MM.1S (cell line): ENCODE measurements at regions not wholly inside any gene's neighbourhood (a gene's known extent, or its start where the extent isn't known, plus 50 kb on each side); places are given as distances from the start of the nearest gene placed in this dataset.

Source experiments
- CTCF ChIP-seq: fragments of 300-600 bp; sonication (generic); IDR thresholded peaks from 2 replicates; pipeline ENCODE4 v1.5.1; 2016; ENCODE audit warnings: antibody characterized with exemption, low read length, mixed read lengths
- EZH2 ChIP-seq: fragments of 300-600 bp; sonication (generic); optimal IDR thresholded peaks from 2 replicates; pipeline ENCODE3; 2017; ENCODE audit warnings: low read depth, mild to moderate bottlenecking, antibody characterized with exemption, low read length, mixed read lengths
- EZH2phosphoT487 ChIP-seq: fragments of 300-600 bp; sonication (generic); IDR thresholded peaks from 2 replicates; pipeline ENCODE4 v1.6.1; 2018; ENCODE audit warnings: antibody characterized with exemption, low read length

GRCh38 chr9:103361906-103362305, 366.8 kb downstream of the CYLC2 start:
- TF ChIP-seq EZH2 (no peak), CTCF (no peak), EZH2phosphoT487 (no peak)
